GM08714 (cell line): ENCODE measurements at regions not wholly inside any gene's neighbourhood (a gene's known extent, or its start where the extent isn't known, plus 50 kb on each side); places are given as distances from the start of the nearest gene placed in this dataset.

Experiments
- H3K4me3 ChIP-seq: fragments of 200-500 bp; sonication (Bioruptor generic); 2 replicates; pipeline ENCODE4 v1.5.1; 2014; ENCODE audit warnings: mild to moderate bottlenecking, low read length, inconsistent platforms
- ZNF274 ChIP-seq: IDR thresholded peaks from 2 replicates; pipeline ENCODE4 v1.6.1; 2012; ENCODE audit warnings: mild to moderate bottlenecking, low read depth, low read length

- TF ChIP-seq ZNF274, result no peak
Measured at GRCh38 chr13:83508771-83509301, 373.4 kb downstream of the SLITRK1 start.

GRCh38 chr13:83503424-83503823, 378.9 kb downstream of the SLITRK1 start:
- TF ChIP-seq ZNF274, result no peak

More at GRCh38 chr13:83508771-83509301, 373.4 kb downstream of the SLITRK1 start:
- no peak overlapping the region for H3K4me3 ChIP-seq

GRCh38 chr13:83499286-83499685, 383.0 kb downstream of the SLITRK1 start:
- TF ChIP-seq ZNF274, result no peak
- H3K4me3 ChIP-seq, result no peak overlapping the region

More at GRCh38 chr13:83503424-83503823, 378.9 kb downstream of the SLITRK1 start:
- H3K4me3 ChIP-seq, result no peak overlapping the region

GRCh38 chr13:83498481-83499190, 383.6 kb downstream of the SLITRK1 start:
- no peak for TF ChIP-seq ZNF274
- no peak overlapping the region for H3K4me3 ChIP-seq

GRCh38 chr13:83498045-83498444, 384.2 kb downstream of the SLITRK1 start:
- no peak overlapping the region for H3K4me3 ChIP-seq
- TF ChIP-seq ZNF274, result no peak

- no peak overlapping the region for H3K4me3 ChIP-seq
- TF ChIP-seq ZNF274, result no peak
Measured at GRCh38 chr13:83496501-83496900, 385.8 kb downstream of the SLITRK1 start.

- TF ChIP-seq ZNF274, result no peak
- no peak overlapping the region for H3K4me3 ChIP-seq
Measured at GRCh38 chr13:83485101-83485500, 397.2 kb downstream of the SLITRK1 start.

- no peak overlapping the region for H3K4me3 ChIP-seq
- no peak for TF ChIP-seq ZNF274
Measured at GRCh38 chr13:83471011-83471410, 411.3 kb downstream of the SLITRK1 start.

GRCh38 chr13:83470133-83470797, 412.0 kb downstream of the SLITRK1 start:
- TF ChIP-seq ZNF274, result no peak

GRCh38 chr13:83453723-83454122, 428.6 kb downstream of the SLITRK1 start:
- no peak for TF ChIP-seq ZNF274
- no peak overlapping the region for H3K4me3 ChIP-seq

More at GRCh38 chr13:83470133-83470797, 412.0 kb downstream of the SLITRK1 start:
- H3K4me3 ChIP-seq, result no peak overlapping the region

GRCh38 chr13:83453300-83453699, 429.0 kb downstream of the SLITRK1 start:
- no peak overlapping the region for H3K4me3 ChIP-seq
- no peak for TF ChIP-seq ZNF274

GRCh38 chr13:83452292-83452950, 429.9 kb downstream of the SLITRK1 start:
- H3K4me3 ChIP-seq, result no peak overlapping the region
- no peak for TF ChIP-seq ZNF274

GRCh38 chr13:83450591-83450990, 431.7 kb downstream of the SLITRK1 start:
- TF ChIP-seq ZNF274, result no peak
- H3K4me3 ChIP-seq, result no peak overlapping the region

- TF ChIP-seq ZNF274, result no peak
- no peak overlapping the region for H3K4me3 ChIP-seq
Measured at GRCh38 chr13:83449668-83450395, 432.4 kb downstream of the SLITRK1 start.
